H1 (cell line): ENCODE measurements at regions not wholly inside any gene's neighbourhood (a gene's known extent, or its start where the extent isn't known, plus 50 kb on each side); places are given as distances from the start of the nearest gene placed in this dataset.

ENCODE experiments used
- ASH2L ChIP-seq: fragments of 200-600, 300-600 bp; sonication (generic); IDR thresholded peaks from one replicate; pipeline ENCODE4 v1.7.1; 2017; ENCODE audit warnings: low read length
- CHD1 ChIP-seq: IDR thresholded peaks from 2 replicates; pipeline ENCODE4 v1.6.1; 2012; ENCODE audit warnings: low read depth, low read length, improper control_type of control experiment
- CHD7 ChIP-seq: fragments of 300-600 bp; sonication (generic); IDR thresholded peaks from 2 replicates; pipeline ENCODE4 v1.7.1; 2012; ENCODE audit warnings: low read length, moderate library complexity, mild to moderate bottlenecking, inconsistent platforms; ENCODE audit not compliant: insufficient replicate concordance
- KDM4A ChIP-seq: IDR thresholded peaks from one replicate; pipeline ENCODE4 v1.7.1; 2012; ENCODE audit warnings: low read depth, mild to moderate bottlenecking, moderate library complexity, low read length, inconsistent platforms; ENCODE audit not compliant: severe bottlenecking
- SP4 ChIP-seq: IDR thresholded peaks from 2 replicates; pipeline ENCODE4 v1.6.1; 2012; ENCODE audit warnings: low read length, inconsistent platforms
- TCF12 ChIP-seq: IDR thresholded peaks from 2 replicates; pipeline ENCODE4 v1.6.1; 2011; ENCODE audit warnings: low read depth, mild to moderate bottlenecking, low read length

DNA sequence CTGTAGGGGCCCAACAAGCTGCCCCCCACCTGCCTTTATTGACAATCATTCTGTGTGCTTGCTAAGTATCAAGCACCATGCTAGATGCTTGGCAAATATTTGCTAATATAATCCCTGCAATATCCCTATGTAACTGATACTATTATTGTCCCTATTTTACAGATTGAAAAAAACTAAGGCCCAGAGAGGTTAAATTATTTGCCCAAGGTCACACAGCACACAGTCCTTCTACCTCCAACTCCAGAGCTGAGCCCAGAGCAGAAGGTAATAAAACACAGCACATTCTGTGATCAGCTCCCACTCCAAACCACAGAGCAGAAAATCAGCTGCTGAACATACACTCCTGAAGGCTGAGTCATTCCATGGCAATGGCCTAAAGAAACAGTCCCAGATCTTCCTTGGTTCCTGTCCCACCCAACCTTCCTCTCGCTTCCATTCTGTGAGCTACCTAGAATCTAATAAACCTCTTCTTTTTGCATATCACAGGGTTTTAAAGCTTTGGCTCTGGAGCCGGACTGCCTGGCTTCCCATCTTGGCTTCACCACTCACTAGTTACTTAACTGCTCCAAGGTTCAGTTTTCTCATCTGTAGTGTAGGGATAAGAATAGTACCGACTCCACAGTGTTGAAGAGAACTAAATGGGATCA, 66.7 kb upstream of the ADRA1B start (continued):
- TF ChIP-seq CHD1 (no peak), KDM4A (no peak), TCF12 (no peak), SP4 (no peak), CHD7 (no peak), ASH2L (no peak)
